GM21360 (cell line): ENCODE measurements at regions not wholly inside any gene's neighbourhood (a gene's known extent, or its start where the extent isn't known, plus 50 kb on each side); places are given as distances from the start of the nearest gene placed in this dataset.
"Not testable (repeated sequence)": the region's sequence is repeated elsewhere in the genome, so short reads cannot be mapped to it uniquely, and the experiment has no call there.

Source experiments
- ATAC-seq: cut with Tn5 transposase; IDR thresholded peaks from one replicate; pipeline ENCODE4 v1.9.1; 2021; ENCODE audit warnings: mild to moderate bottlenecking, moderate library complexity; ENCODE audit not compliant: unreplicated experiment

GRCh38 chr2:88396209-88396608 lies 56.3 kb downstream of the FOXI3 start:
- ATAC-seq = no peak

- no peak for ATAC-seq
These were observed 74.9 kb downstream of the FOXI3 start for GRCh38 chr2:88377641-88377991.

- no peak for ATAC-seq
These were observed 80.5 kb downstream of the FOXI3 start for GRCh38 chr2:88372042-88372441.

GRCh38 chr2:88365408-88365807 lies 87.1 kb downstream of the FOXI3 start:
- not testable (repeated sequence) for ATAC-seq

- ATAC-seq = no peak
These were observed 97.0 kb downstream of the FOXI3 start for GRCh38 chr2:88355486-88355885.

GRCh38 chr2:88351249-88351601 lies 101.3 kb downstream of the FOXI3 start:
- no peak for ATAC-seq

GRCh38 chr2:88350331-88351248 lies 101.9 kb downstream of the FOXI3 start:
- peak; percentile 72 for ATAC-seq

GRCh38 chr2:88345842-88346241 lies 106.7 kb downstream of the FOXI3 start:
- no peak for ATAC-seq

- ATAC-seq = no peak
These were observed 109.7 kb downstream of the FOXI3 start for GRCh38 chr2:88342749-88343148.

- ATAC-seq = no peak
These were observed 118.1 kb downstream of the FOXI3 start for GRCh38 chr2:88334418-88334817.

GRCh38 chr2:88331239-88331638 lies 121.3 kb downstream of the FOXI3 start:
- no peak for ATAC-seq

- ATAC-seq = peak; percentile 82
These were observed 122.5 kb downstream of the FOXI3 start for GRCh38 chr2:88329815-88330603.

- no peak for ATAC-seq
These were observed 130.8 kb downstream of the FOXI3 start for GRCh38 chr2:88321449-88322248.

GRCh38 chr2:88320076-88320773 lies 132.3 kb downstream of the FOXI3 start:
- ATAC-seq = no peak

GRCh38 chr2:88318956-88319330 lies 133.6 kb downstream of the FOXI3 start:
- ATAC-seq = no peak

- ATAC-seq = no peak
These were observed 134.2 kb downstream of the FOXI3 start for GRCh38 chr2:88318071-88318955.

- ATAC-seq = no peak
These were observed 140.6 kb downstream of the THNSL2 start for GRCh38 chr2:88310787-88311186.

- no peak for ATAC-seq
These were observed 137.7 kb downstream of the THNSL2 start for GRCh38 chr2:88307817-88308216.

- no peak for ATAC-seq
These were observed 133.7 kb downstream of the THNSL2 start for GRCh38 chr2:88303865-88304264.

GRCh38 chr2:88296247-88296646 lies 126.1 kb downstream of the THNSL2 start:
- ATAC-seq = no peak
